HK-2 (cell line): ENCODE measurements at regions not wholly inside any gene's neighbourhood (a gene's known extent, or its start where the extent isn't known, plus 50 kb on each side); places are given as distances from the start of the nearest gene placed in this dataset.
"Not testable (repeated sequence)": the region's sequence is repeated elsewhere in the genome, so short reads cannot be mapped to it uniquely, and the experiment has no call there.

Experiments
- DNase-seq: peaks from one replicate; pipeline ENCODE4 v3.0.0-alpha.2; 2018; ENCODE audit not compliant: unreplicated experiment

- DNase-seq, result no peak
Observed at GRCh38 chr6:947235-947934, 254.4 kb upstream of the EXOC2 start.

- DNase-seq, result no peak
Observed at GRCh38 chr6:946546-946945, 253.6 kb upstream of the EXOC2 start.

DNA sequence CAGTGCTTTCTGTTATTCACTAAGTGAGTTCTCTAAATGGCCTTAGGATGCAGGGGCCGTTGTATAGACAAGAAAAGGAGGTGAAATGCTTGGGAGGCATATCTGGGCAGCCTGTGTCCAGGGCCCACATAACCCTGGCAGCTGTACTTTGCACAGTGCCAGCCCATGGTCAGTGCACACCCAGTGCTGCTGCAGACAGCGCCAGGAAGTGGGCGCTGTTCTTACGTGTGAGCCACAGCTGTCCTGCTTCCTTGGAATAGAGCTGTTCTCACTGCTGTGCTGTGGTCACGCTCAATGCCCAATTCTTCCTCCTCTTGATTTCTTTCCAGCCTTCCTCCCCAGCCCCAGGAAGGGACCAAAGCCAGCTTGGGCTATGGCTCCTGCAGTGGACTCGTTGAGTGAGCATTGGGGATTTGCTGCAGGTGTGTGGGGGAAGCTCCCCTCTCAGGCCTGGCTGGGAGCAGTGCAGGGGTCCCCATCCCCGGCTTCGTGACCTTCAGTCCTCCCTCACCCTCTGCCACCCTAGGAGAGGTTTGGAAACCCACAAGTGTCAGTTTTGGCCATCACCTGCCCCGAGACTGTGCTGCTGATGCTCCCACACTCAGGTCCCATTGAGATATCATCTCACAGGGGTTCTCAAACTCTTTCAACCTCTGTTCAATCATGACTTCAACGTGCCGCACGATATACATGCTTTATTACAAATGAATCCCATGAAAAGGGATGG is 246.8 kb upstream of the EXOC2 start:
- no peak for DNase-seq

DNA sequence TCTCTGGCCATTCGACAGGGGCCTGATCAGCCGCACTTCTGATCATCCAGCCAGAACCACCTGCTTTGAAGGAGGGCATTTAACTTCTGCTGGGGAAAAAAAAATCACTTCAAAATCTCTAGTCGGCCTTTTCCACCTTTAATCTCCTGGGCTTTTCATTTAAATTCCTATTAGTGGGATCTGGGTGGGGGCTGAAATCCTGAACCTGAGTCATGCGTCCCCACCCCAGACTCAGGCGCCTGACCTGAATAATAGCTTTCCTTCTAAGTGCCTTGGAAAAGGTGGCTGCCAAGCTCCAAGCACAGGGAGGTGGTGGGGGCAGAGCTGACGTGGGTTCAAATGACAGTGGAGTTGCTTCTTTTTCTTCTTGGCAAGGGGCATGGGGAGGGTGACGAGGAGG is 246.0 kb upstream of the EXOC2 start:
- no peak for DNase-seq

GRCh38 chr6:938271-938905 is 245.4 kb upstream of the EXOC2 start:
- no peak for DNase-seq

DNA sequence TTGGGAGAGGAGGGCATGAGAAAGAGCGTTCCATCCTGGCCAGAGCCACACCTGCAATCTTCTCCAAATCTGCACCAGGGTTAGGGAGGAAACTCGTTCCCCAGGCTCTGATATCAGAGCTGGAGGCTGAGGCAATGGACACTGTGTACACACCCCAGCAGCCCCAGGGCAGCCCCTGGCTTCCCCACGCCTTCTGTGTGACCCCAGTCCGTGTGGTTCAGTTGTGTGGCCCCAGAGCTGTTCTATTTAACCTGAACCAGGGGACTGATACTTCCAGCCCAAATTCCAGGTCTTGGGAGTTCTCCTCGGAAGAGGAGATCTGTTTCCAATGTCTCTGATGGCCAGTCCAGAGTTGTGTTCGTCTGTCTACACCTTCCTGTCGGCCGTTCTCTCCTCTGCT is 242.6 kb upstream of the EXOC2 start:
- no peak for DNase-seq

DNA sequence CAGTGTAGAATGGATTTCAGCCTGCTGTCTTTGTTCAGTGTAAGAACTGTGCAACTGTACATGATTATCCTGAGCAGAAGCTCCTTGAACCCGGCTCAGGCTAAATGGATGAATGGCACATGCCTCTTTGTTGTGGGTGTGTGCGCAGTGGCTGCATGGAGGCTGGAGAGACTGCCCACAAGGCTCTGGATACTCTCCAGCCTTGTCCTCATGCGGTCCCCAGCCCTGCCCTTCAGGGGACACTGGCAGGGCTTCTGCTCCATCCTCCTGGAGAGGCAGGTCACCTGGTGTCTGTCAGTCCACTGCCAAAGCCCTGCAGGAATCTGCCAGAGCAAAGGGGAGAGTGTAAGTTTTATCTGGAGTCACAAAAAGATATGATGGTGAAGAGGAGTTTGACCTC is 241.7 kb upstream of the EXOC2 start:
- DNase-seq, result no peak

- not testable (repeated sequence) for DNase-seq
Observed at GRCh38 chr6:931919-932318, 239.0 kb upstream of the EXOC2 start.

GRCh38 chr6:927157-927556 is 234.2 kb upstream of the EXOC2 start:
- no peak for DNase-seq

GRCh38 chr6:925656-926213 is 232.8 kb upstream of the EXOC2 start:
- DNase-seq, result no peak

DNA sequence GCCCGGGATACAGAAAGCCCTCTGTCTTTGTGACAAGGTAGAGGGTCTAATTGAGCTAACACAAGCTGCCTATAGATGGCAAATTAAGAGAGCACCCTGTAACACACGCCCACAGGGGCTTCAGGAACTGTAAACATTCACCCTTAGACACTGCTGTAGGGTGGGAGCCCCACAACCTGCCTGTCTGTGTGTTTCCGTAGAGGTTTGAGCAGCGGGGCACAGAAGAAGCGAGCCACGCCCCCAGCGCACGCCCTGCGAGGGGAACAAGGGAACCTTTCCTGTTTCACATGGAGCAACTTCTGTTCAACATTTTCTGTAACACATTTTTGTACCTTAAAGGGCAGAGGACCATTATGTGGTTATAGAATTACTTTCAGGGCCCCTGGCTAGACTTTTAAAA is 231.7 kb upstream of the EXOC2 start:
- no peak for DNase-seq

DNA sequence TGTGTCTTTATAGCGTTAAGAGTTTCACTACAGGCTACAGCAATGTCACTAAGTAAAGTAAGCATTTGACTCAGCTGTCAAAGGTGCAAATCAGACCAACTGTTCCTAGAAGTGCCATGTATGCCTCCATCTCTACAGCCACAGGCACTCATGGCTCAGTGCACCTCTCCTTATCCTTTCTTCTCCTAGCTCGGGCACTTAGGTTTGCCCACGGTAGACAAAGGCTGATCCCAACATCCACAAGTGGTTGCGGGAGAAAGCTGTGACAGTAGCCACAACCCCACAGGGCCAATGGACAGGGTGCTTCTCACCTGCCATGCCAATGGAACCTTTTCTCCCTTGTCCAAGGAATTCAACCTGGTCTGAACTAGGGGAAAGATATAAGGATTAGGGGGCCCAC is 228.5 kb upstream of the EXOC2 start:
- DNase-seq, result no peak

DNA sequence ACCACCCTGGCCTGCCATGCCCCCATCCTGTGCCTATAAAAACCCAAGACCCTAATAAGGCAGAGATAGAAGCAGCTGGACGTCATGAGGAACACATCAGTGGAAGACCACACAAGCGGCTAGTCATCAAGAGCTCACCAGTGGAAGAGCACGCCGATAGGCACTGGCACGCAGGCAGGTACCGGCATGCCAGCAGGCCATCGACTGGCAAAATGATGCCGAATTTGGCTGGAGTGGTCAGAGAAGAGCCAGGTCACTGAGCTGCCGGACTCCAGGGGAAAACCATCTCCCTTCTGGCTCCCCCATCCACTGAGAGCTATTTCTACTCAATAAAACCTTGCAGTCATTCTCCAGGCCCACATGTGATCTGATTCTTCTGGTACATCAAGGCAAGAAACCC is 227.6 kb upstream of the EXOC2 start:
- no peak for DNase-seq

DNA sequence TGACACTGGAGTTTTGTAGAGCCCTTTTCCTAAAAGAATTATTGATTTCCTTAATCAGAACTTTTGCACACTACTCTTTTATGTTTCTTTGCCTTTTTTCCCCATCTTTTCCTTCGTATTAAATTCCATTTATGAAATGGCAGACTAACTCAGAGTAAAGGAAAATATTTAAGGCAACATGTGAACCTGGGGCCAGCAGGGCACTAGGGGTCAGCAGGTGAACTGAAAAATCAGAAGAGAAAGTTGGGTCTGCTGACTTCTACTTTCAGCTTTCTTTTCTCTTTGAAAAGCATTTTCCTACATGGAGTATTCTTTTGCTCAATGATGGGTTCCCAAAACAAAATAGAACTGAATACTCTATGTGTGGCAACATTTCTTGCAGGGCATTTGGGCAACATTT is 226.6 kb upstream of the EXOC2 start:
- no peak for DNase-seq

DNA sequence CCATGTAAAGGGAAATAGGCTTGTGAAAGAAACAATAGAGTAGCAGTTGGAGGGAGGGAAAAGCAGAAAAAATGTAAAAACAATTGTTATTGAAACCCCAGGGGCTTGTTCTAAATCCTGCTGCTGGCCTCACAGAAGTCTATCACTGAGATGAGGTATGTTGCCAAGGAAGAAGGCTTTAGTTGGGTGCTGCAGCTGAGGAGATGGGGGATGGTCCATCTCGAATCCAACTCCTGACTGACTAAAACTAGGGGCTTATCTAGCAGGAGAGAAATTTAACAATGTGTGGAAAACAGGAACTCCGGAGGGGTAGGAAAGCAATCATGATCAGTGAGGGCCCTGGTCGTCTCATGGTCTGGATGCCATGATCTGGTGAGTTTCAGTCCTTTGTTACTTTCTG is 225.0 kb upstream of the EXOC2 start:
- DNase-seq, result no peak

DNA sequence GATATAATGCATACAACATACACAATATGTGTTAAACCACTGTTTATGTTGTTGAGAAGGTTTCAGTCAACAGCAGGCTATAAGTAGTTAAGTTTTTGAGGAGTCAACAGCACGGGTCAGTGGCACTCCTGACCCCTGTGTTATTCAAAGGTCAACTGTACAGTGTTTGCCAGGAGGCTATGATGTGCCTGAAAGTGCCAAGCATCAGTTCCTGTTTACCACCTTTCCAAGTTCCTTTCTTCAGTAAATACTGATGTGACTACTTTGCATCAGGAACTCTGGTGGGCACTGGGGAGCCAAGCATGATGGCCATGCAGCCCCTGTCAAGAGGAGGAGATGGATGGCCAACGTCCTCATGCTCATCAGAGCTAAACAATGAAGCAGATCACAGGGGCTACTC is 224.4 kb upstream of the EXOC2 start:
- no peak for DNase-seq

DNA sequence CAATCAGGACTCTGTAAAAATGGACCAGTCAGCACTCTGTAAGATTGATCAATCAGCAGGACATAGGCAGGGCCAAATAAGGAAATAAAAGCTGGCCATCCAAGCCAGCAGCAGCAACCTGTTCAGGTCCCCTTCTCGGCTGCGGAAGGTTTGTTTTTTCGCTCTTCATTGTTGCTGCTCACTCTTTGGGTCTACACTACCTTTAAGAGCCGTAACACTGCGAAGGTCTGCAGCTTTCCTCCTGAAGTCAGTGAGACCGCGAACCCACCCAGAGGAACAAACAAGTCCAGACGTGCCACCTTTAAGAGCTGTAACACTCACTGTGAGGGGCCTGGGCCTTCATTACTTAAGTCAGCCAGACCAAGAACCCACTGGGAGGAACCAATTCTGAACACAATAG is 223.2 kb upstream of the EXOC2 start:
- no peak for DNase-seq

- DNase-seq, result peak; percentile 16
Observed at GRCh38 chr6:912871-913835, 220.2 kb upstream of the EXOC2 start.

- no peak for DNase-seq
Observed at GRCh38 chr6:907928-908327, 215.0 kb upstream of the EXOC2 start.

DNA sequence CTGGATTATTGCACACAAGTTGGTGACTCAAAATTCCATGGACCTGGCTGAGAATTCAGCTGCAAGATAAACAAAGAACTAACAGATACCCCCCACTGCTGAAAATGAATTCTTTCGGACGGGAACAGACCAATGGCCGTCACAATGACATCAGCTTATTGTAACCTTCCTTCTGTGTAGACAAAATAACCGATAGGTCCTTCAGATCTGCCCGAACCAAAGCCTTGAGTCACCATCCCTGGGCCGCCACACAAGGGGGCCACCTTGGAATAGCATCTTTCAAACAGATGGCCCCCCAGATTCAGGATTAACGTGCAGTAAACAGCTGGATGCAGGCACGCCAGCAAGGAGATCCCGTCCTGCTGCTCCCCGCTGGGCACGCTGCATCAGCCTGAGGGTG is 214.0 kb upstream of the EXOC2 start:
- DNase-seq, result no peak

DNA sequence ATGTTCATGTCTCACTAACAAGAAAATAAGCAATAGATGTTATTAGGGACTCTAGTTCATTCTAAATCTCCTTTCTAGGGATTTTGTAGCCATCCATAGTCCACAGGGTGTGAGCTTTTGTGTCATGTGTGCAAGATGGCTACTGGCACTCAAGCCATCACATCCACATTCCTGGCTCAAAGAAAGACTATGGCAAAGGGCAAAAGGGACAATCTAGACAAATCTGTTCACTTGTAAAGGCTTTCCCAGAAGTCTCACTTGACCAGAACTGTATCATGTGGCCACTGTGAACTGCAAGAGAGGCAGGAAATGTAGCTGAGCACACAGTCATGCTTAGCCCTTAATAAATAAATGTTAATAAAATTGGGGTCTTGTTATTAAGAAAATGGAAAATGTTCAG is 212.6 kb upstream of the EXOC2 start:
- DNase-seq, result no peak

GRCh38 chr6:904994-905393 is 212.1 kb upstream of the EXOC2 start:
- DNase-seq, result no peak
